ENCODE measurements at regions not wholly inside any gene's neighbourhood (a gene's known extent, or its start where the extent isn't known, plus 50 kb on each side); places are given as distances from the start of the nearest gene placed in this dataset.

GRCh38 chr10:36063396-36063795, 421.3 kb upstream of the FZD8 start:
- Histone ChIP-seq H3K9me3 (ENCODE audit: insufficient read depth, low read length) (peaks cover 22% of the 10 kb centered on the region), H3K36me3 (ENCODE audit: insufficient read depth, insufficient read length, low read length) (no peaks in the 10 kb centered on the region), H3K4me1 (ENCODE audit: insufficient read depth, insufficient read length) (no peaks in the 10 kb centered on the region), H3K9ac (ENCODE audit: insufficient read length, low read depth) (no peak overlapping the region), H3K4me3 (ENCODE audit: insufficient read length, low read depth) (no peak overlapping the region), H3K27me3 (ENCODE audit: insufficient read depth, insufficient read length) (no peaks in the 10 kb centered on the region)
- no peak for DNase-seq (ENCODE audit: low read depth, low spot score)
- no peak for TF ChIP-seq SUZ12 (IDR thresholded peaks at IDR 0.05; ENCODE audit: extremely low read depth, insufficient read depth, insufficient read length)
- no peak for TF ChIP-seq YY1 (IDR thresholded peaks at IDR 0.05; ENCODE audit: insufficient read depth, insufficient read length)
- no peak for TF ChIP-seq ZNF274 (IDR thresholded peaks at IDR 0.05; ENCODE audit: low read depth, low read length)

- no peak for TF ChIP-seq SUZ12 (IDR thresholded peaks at IDR 0.05; ENCODE audit: extremely low read depth, insufficient read depth, insufficient read length)
- TF ChIP-seq ZNF274 (IDR thresholded peaks at IDR 0.05; ENCODE audit: low read depth, low read length), result no peak
- Histone ChIP-seq H3K9me3 (ENCODE audit: insufficient read depth, low read length) (no peaks in the 10 kb centered on the region), H3K27me3 (ENCODE audit: insufficient read depth, insufficient read length) (no peaks in the 10 kb centered on the region), H3K9ac (ENCODE audit: insufficient read length, low read depth) (no peak overlapping the region), H3K36me3 (ENCODE audit: insufficient read depth, insufficient read length, low read length) (no peaks in the 10 kb centered on the region), H3K4me3 (ENCODE audit: insufficient read length, low read depth) (no peak overlapping the region), H3K4me1 (ENCODE audit: insufficient read depth, insufficient read length) (no peaks in the 10 kb centered on the region)
- no peak for DNase-seq (ENCODE audit: low read depth, low spot score)
Measured at GRCh38 chr10:36057731-36058130, 415.6 kb upstream of the FZD8 start.

- H3K27me3 ChIP-seq (ENCODE audit: insufficient read depth, insufficient read length), result no peaks in the 10 kb centered on the region
- H3K9me3 ChIP-seq (ENCODE audit: insufficient read depth, low read length), result no peaks in the 10 kb centered on the region
- no peak overlapping the region for H3K4me3 ChIP-seq (ENCODE audit: insufficient read length, low read depth)
- H3K36me3 ChIP-seq (ENCODE audit: insufficient read depth, insufficient read length, low read length), result no peaks in the 10 kb centered on the region
- DNase-seq (ENCODE audit: low read depth, low spot score), result no peak
- H3K9ac ChIP-seq (ENCODE audit: insufficient read length, low read depth), result no peak overlapping the region
- no peaks in the 10 kb centered on the region for H3K4me1 ChIP-seq (ENCODE audit: insufficient read depth, insufficient read length)
- TF ChIP-seq ZNF274 (IDR thresholded peaks at IDR 0.05; ENCODE audit: low read depth, low read length) (no peak), YY1 (IDR thresholded peaks at IDR 0.05; ENCODE audit: insufficient read depth, insufficient read length) (no peak), SUZ12 (IDR thresholded peaks at IDR 0.05; ENCODE audit: extremely low read depth, insufficient read depth, insufficient read length) (no peak)
Measured at GRCh38 chr10:36057180-36057579, 415.1 kb upstream of the FZD8 start.

- Histone ChIP-seq H3K4me1 (ENCODE audit: insufficient read depth, insufficient read length) (no peaks in the 10 kb centered on the region), H3K9ac (ENCODE audit: insufficient read length, low read depth) (no peak overlapping the region), H3K4me3 (ENCODE audit: insufficient read length, low read depth) (no peak overlapping the region), H3K9me3 (ENCODE audit: insufficient read depth, low read length) (no peaks in the 10 kb centered on the region), H3K27me3 (ENCODE audit: insufficient read depth, insufficient read length) (no peaks in the 10 kb centered on the region), H3K36me3 (ENCODE audit: insufficient read depth, insufficient read length, low read length) (no peaks in the 10 kb centered on the region)
- TF ChIP-seq YY1 (IDR thresholded peaks at IDR 0.05; ENCODE audit: insufficient read depth, insufficient read length) (no peak), ZNF274 (IDR thresholded peaks at IDR 0.05; ENCODE audit: low read depth, low read length) (no peak), SUZ12 (IDR thresholded peaks at IDR 0.05; ENCODE audit: extremely low read depth, insufficient read depth, insufficient read length) (no peak)
- DNase-seq (ENCODE audit: low read depth, low spot score), result no peak
Measured at GRCh38 chr10:36053775-36054174, 411.7 kb upstream of the FZD8 start.

- Histone ChIP-seq H3K27me3 (ENCODE audit: insufficient read depth, insufficient read length) (no peaks in the 10 kb centered on the region), H3K9ac (ENCODE audit: insufficient read length, low read depth) (no peak overlapping the region), H3K4me3 (ENCODE audit: insufficient read length, low read depth) (no peak overlapping the region), H3K36me3 (ENCODE audit: insufficient read depth, insufficient read length, low read length) (no peaks in the 10 kb centered on the region), H3K4me1 (ENCODE audit: insufficient read depth, insufficient read length) (no peaks in the 10 kb centered on the region), H3K9me3 (ENCODE audit: insufficient read depth, low read length) (no peaks in the 10 kb centered on the region)
- DNase-seq (ENCODE audit: low read depth, low spot score), result no peak
- TF ChIP-seq SUZ12 (IDR thresholded peaks at IDR 0.05; ENCODE audit: extremely low read depth, insufficient read depth, insufficient read length) (no peak), ZNF274 (IDR thresholded peaks at IDR 0.05; ENCODE audit: low read depth, low read length) (no peak), YY1 (IDR thresholded peaks at IDR 0.05; ENCODE audit: insufficient read depth, insufficient read length) (no peak)
Measured at GRCh38 chr10:36053271-36053670, 411.2 kb upstream of the FZD8 start.

- H3K4me3 ChIP-seq (ENCODE audit: insufficient read length, low read depth), result no peak overlapping the region
- no peaks in the 10 kb centered on the region for H3K4me1 ChIP-seq (ENCODE audit: insufficient read depth, insufficient read length)
- no peaks in the 10 kb centered on the region for H3K36me3 ChIP-seq (ENCODE audit: insufficient read depth, insufficient read length, low read length)
- H3K9ac ChIP-seq (ENCODE audit: insufficient read length, low read depth), result no peak overlapping the region
- no peak for DNase-seq (ENCODE audit: low read depth, low spot score)
- no peaks in the 10 kb centered on the region for H3K27me3 ChIP-seq (ENCODE audit: insufficient read depth, insufficient read length)
- TF ChIP-seq YY1 (IDR thresholded peaks at IDR 0.05; ENCODE audit: insufficient read depth, insufficient read length) (no peak), ZNF274 (IDR thresholded peaks at IDR 0.05; ENCODE audit: low read depth, low read length) (no peak), SUZ12 (IDR thresholded peaks at IDR 0.05; ENCODE audit: extremely low read depth, insufficient read depth, insufficient read length) (no peak)
- H3K9me3 ChIP-seq (ENCODE audit: insufficient read depth, low read length), result no peaks in the 10 kb centered on the region
Measured at GRCh38 chr10:36051500-36051991, 409.4 kb upstream of the FZD8 start.

- Histone ChIP-seq H3K27me3 (ENCODE audit: insufficient read depth, insufficient read length) (no peaks in the 10 kb centered on the region), H3K36me3 (ENCODE audit: insufficient read depth, insufficient read length, low read length) (no peaks in the 10 kb centered on the region), H3K9ac (ENCODE audit: insufficient read length, low read depth) (no peak overlapping the region), H3K9me3 (ENCODE audit: insufficient read depth, low read length) (no peaks in the 10 kb centered on the region), H3K4me1 (ENCODE audit: insufficient read depth, insufficient read length) (no peaks in the 10 kb centered on the region), H3K4me3 (ENCODE audit: insufficient read length, low read depth) (no peak overlapping the region)
- no peak for DNase-seq (ENCODE audit: low read depth, low spot score)
- no peak for TF ChIP-seq ZNF274 (IDR thresholded peaks at IDR 0.05; ENCODE audit: low read depth, low read length)
- TF ChIP-seq YY1 (IDR thresholded peaks at IDR 0.05; ENCODE audit: insufficient read depth, insufficient read length), result no peak
- TF ChIP-seq SUZ12 (IDR thresholded peaks at IDR 0.05; ENCODE audit: extremely low read depth, insufficient read depth, insufficient read length), result no peak
Measured at GRCh38 chr10:36050763-36051499, 408.8 kb upstream of the FZD8 start.

Data from NT2/D1 (cell line).